ENCODE measurements at regions not wholly inside any gene's neighbourhood (a gene's known extent, or its start where the extent isn't known, plus 50 kb on each side); places are given as distances from the start of the nearest gene placed in this dataset.

GRCh38 chr15:35712956-35713355 is 167.0 kb upstream of the DPH6 start:
- no peak for TF ChIP-seq CTCF (conservative IDR thresholded peaks at IDR 0.05 in 1 of 2, IDR thresholded peaks at IDR 0.05 in 1 of 2; ENCODE audit: low read depth in 1 of 2, low read length in 2 of 2)
- no peak for TF ChIP-seq EZH2 (IDR thresholded peaks at IDR 0.05; ENCODE audit: low read length, missing control alignments)
